Stimulated activated naive CD8-positive, alpha-beta T cell treated with anti-CD3 and anti-CD28 coated beads, Interleukin-15, Interleukin-2, amounts not matched to agents 100 ng/mL and 50 ng/mL, for 24 hours (primary cell): ENCODE measurements at regions not wholly inside any gene's neighbourhood (a gene's known extent, or its start where the extent isn't known, plus 50 kb on each side); places are given as distances from the start of the nearest gene placed in this dataset.
"Not testable (repeated sequence)": the region's sequence is repeated elsewhere in the genome, so short reads cannot be mapped to it uniquely, and the experiment has no call there.

Experiments used
- H3K27ac Mint-ChIP-seq: one replicate; pipeline ENCODE4 v1.8.0; 2021; ENCODE audit warnings: mild to moderate bottlenecking, mixed read lengths
- H3K27me3 Mint-ChIP-seq: one replicate; pipeline ENCODE4 v1.8.0; 2021; ENCODE audit warnings: mixed read lengths
- H3K36me3 Mint-ChIP-seq: one replicate; pipeline ENCODE4 v1.8.0; 2021; ENCODE audit warnings: low read depth, mixed read lengths
- H3K4me1 Mint-ChIP-seq: one replicate; pipeline ENCODE4 v1.8.0; 2021; ENCODE audit warnings: low read depth, mixed read lengths
- H3K4me3 Mint-ChIP-seq: one replicate; pipeline ENCODE4 v1.8.0; 2021; ENCODE audit warnings: mild to moderate bottlenecking, mixed read lengths
- H3K9me3 Mint-ChIP-seq: one replicate; pipeline ENCODE4 v1.8.0; 2021; ENCODE audit warnings: mixed read lengths

DNA sequence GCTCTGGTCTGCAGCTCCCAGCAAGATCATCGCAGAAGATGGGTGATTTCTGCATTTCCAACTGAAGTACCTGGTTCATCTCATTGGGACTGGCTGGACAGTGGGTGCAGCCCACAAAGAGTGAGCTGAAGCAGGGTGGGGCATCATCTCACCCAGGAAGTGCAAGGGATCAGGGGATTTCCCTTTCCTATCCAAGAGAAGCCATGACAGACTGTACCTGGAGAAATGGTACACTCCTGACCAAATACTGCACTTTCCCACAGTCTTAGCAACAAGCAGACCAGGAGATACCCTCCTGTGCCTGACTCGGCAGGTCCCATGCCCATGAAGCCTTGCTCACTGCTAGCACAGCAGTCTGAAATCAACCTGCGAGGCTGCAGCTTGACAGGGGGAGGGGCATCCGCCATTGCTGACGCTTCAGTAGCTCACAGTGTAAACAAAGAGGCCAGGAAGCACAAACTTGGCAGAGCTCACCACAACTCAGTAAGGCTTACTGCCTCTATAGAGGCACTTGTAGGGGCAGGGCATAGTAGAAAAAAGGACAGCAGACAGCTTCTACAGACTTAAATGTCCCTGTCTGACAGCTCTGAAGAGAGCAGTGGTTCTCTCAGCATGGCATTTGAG, 60.5 kb downstream of the AREG start:
- not testable (repeated sequence) for H3K4me3 Mint-ChIP-seq, H3K36me3 Mint-ChIP-seq, H3K9me3 Mint-ChIP-seq, H3K4me1 Mint-ChIP-seq, H3K27ac Mint-ChIP-seq
- H3K27me3 Mint-ChIP-seq: peaks cover 25% of the 10 kb centered on the region

- not testable (repeated sequence) for H3K4me3 Mint-ChIP-seq, H3K27ac Mint-ChIP-seq, H3K4me1 Mint-ChIP-seq, H3K36me3 Mint-ChIP-seq, H3K9me3 Mint-ChIP-seq
- H3K27me3 Mint-ChIP-seq: peaks cover 24% of the 10 kb centered on the region
Observed at GRCh38 chr4:74509363-74509762, 64.4 kb downstream of the AREG start.

- no peak overlapping the region for H3K4me3 Mint-ChIP-seq
- no peak overlapping the region for H3K27ac Mint-ChIP-seq
- no peaks in the 10 kb centered on the region for H3K36me3 Mint-ChIP-seq
- H3K4me1 Mint-ChIP-seq: no peaks in the 10 kb centered on the region
- no peaks in the 10 kb centered on the region for H3K27me3 Mint-ChIP-seq
- no peaks in the 10 kb centered on the region for H3K9me3 Mint-ChIP-seq
Observed at GRCh38 chr4:74516303-74516702, 71.4 kb downstream of the AREG start.

DNA sequence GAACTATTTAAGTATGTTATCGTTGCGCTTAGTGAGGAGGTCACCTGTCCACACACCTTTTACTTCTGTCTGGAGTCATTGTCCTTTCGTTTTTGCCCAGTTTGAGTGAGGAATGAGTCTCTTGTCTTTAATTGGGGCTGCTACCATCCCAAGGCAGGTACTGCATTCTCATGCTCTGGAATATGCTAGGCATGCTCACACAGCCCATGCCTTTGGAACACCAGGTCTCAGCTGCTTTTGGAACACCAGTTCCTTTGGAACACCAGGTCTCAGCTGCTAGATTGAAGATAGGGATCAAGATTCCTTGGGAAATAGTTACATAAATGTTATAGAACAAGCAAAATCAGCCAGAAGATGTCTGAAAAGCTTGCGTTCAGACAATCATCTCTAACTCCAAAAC, 73.1 kb downstream of the AREG start:
- H3K4me1 Mint-ChIP-seq: no peaks in the 10 kb centered on the region
- no peak overlapping the region for H3K27ac Mint-ChIP-seq
- H3K27me3 Mint-ChIP-seq: no peaks in the 10 kb centered on the region
- no peaks in the 10 kb centered on the region for H3K9me3 Mint-ChIP-seq
- H3K36me3 Mint-ChIP-seq: no peaks in the 10 kb centered on the region
- no peak overlapping the region for H3K4me3 Mint-ChIP-seq

- Mint-ChIP-seq H3K27me3 (no peaks in the 10 kb centered on the region), H3K9me3 (no peaks in the 10 kb centered on the region), H3K27ac (no peak overlapping the region), H3K36me3 (no peaks in the 10 kb centered on the region), H3K4me3 (no peak overlapping the region), H3K4me1 (no peaks in the 10 kb centered on the region)
Observed at GRCh38 chr4:74522251-74522991, 77.5 kb downstream of the AREG start.

DNA sequence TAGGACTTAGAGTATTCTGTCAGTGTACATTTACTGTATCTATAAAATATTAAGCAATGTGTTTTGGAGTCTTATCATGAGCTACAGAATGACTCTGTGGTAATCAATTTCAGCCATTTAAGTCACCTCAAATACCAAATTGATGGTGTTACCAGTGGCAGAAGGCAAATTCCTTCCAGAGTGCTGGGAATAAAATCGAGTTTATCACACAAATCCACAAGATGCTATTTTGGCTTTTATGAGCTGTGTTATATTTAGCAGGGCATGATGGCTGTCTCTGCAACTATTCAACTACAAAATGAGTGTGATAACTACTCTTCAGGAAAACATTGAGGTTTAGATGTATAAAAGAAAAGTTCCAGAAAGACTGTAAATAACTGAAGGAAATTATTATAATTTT, 78.2 kb downstream of the AREG start:
- no peaks in the 10 kb centered on the region for H3K36me3 Mint-ChIP-seq
- no peak overlapping the region for H3K4me3 Mint-ChIP-seq
- H3K9me3 Mint-ChIP-seq: no peaks in the 10 kb centered on the region
- no peaks in the 10 kb centered on the region for H3K4me1 Mint-ChIP-seq
- H3K27me3 Mint-ChIP-seq: no peaks in the 10 kb centered on the region
- no peak overlapping the region for H3K27ac Mint-ChIP-seq

DNA sequence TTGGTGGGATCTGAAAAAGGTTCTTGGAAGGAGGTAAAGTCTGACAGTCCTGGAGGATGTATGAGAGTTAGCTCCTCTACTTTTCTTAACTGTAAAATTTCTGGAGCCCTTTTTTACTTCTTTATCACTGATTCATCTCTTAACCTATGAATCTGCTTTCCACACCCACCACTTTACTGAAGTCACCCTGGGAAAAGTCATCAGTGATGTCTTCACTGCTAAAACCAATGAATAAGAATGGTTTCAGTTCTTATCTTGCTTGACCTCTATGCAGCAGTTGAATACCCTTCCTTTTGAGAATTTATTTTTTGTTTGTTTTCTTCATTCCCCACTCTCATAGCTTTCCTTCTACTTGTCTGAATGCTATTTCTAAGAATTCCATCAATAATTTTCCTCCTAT, 80.0 kb downstream of the AREG start:
- no peaks in the 10 kb centered on the region for H3K27me3 Mint-ChIP-seq
- no peaks in the 10 kb centered on the region for H3K9me3 Mint-ChIP-seq
- H3K4me1 Mint-ChIP-seq: no peaks in the 10 kb centered on the region
- no peak overlapping the region for H3K27ac Mint-ChIP-seq
- H3K4me3 Mint-ChIP-seq: no peak overlapping the region
- no peaks in the 10 kb centered on the region for H3K36me3 Mint-ChIP-seq

GRCh38 chr4:74527049-74527448, 82.1 kb downstream of the AREG start:
- Mint-ChIP-seq H3K36me3 (no peaks in the 10 kb centered on the region), H3K27me3 (no peaks in the 10 kb centered on the region), H3K27ac (no peak overlapping the region), H3K9me3 (no peaks in the 10 kb centered on the region), H3K4me1 (no peaks in the 10 kb centered on the region), H3K4me3 (no peak overlapping the region)

- Mint-ChIP-seq H3K36me3 (no peaks in the 10 kb centered on the region), H3K27me3 (peaks cover 5% of the 10 kb centered on the region), H3K4me1 (no peaks in the 10 kb centered on the region), H3K9me3 (no peaks in the 10 kb centered on the region), H3K27ac (no peak overlapping the region), H3K4me3 (no peak overlapping the region)
Observed at GRCh38 chr4:74528178-74528577, 83.2 kb downstream of the AREG start.

DNA sequence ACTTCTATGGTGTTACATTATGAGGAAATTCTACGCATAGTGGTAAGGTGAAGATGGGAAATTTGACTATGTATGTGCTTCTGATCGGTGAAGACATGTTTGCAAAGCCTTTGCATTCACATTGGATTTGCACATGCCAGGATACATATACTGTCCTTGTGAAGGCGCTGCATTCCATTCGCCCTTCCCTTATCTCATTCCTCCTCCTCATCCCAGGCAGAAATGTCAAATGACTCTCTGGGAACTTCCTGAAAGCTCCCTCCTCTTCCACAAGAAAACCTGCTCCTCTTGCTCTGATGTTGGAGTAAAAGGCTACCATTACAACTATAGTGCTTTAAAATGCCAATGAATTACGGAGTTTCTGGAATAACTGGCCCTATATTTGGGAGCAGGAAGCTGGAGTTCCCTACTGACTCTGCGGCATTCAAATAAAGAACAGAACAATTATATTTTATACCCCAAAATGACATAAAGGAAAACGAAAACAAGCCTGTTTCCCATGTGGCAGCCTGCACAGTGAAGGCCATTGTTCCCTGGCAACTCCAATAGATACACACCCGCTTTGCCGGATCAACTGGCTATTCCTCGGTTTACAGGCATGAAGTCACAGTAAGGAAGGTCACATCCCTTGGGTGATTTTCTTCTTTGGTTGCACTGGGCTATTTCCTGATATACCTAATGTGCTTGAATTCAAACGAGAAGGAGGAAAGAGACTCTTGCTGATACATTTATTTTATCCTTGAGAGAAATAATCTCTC, 84.5 kb downstream of the AREG start:
- no peak overlapping the region for H3K4me3 Mint-ChIP-seq
- no peaks in the 10 kb centered on the region for H3K4me1 Mint-ChIP-seq
- no peaks in the 10 kb centered on the region for H3K9me3 Mint-ChIP-seq
- no peaks in the 10 kb centered on the region for H3K36me3 Mint-ChIP-seq
- H3K27me3 Mint-ChIP-seq: peaks cover 5% of the 10 kb centered on the region
- no peak overlapping the region for H3K27ac Mint-ChIP-seq

- Mint-ChIP-seq H3K9me3 (no peaks in the 10 kb centered on the region), H3K27ac (no peak overlapping the region), H3K4me1 (no peaks in the 10 kb centered on the region), H3K27me3 (peaks cover 5% of the 10 kb centered on the region), H3K4me3 (no peak overlapping the region), H3K36me3 (no peaks in the 10 kb centered on the region)
Observed at GRCh38 chr4:74531963-74532794, 87.2 kb downstream of the AREG start.

DNA sequence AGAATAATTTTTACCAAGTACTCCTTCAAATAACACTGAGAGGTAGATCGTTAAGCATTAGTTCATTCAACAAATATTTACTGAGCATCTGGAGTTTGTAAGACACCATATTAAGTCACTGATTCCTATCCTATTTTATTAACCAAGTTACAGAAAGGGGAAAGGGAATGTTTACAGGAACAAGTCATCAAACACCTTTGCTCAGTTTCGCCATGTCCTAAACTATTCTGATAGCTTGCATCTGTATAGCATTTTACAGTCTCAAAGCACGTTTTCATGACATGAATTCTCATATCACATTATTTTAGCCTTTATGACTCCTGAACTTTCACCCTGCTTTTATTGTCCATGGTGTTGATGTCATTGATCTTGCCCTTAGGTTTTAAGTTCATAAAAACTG, 89.2 kb downstream of the AREG start:
- no peaks in the 10 kb centered on the region for H3K36me3 Mint-ChIP-seq
- no peaks in the 10 kb centered on the region for H3K9me3 Mint-ChIP-seq
- peaks cover 5% of the 10 kb centered on the region for H3K27me3 Mint-ChIP-seq
- no peak overlapping the region for H3K27ac Mint-ChIP-seq
- H3K4me1 Mint-ChIP-seq: no peaks in the 10 kb centered on the region
- no peak overlapping the region for H3K4me3 Mint-ChIP-seq

GRCh38 chr4:74534936-74535335, 90.0 kb downstream of the AREG start:
- H3K9me3 Mint-ChIP-seq: no peaks in the 10 kb centered on the region
- H3K36me3 Mint-ChIP-seq: no peaks in the 10 kb centered on the region
- no peak overlapping the region for H3K4me3 Mint-ChIP-seq
- H3K27ac Mint-ChIP-seq: no peak overlapping the region
- no peaks in the 10 kb centered on the region for H3K4me1 Mint-ChIP-seq
- H3K27me3 Mint-ChIP-seq: peaks cover 5% of the 10 kb centered on the region

DNA sequence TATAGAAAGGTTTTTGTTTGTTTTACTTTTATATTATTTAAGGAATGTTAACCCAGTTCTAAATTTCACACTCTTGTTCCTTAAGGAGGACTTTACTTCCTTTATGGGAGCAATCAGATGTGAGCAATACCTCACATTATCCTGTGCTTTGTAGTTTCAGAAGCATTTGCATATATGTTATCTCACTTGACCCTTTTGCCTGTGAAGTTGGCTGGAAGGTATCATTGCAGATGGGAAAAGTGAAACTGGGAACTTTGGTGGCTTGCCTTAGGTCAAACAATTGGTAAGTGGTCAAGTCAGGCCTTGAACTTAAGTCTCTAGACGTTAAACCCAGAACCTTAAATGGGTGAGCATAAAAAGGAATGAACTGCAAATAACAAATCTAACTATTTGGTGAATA, 90.6 kb downstream of the AREG start:
- H3K4me1 Mint-ChIP-seq: no peaks in the 10 kb centered on the region
- peaks cover 5% of the 10 kb centered on the region for H3K27me3 Mint-ChIP-seq
- no peaks in the 10 kb centered on the region for H3K36me3 Mint-ChIP-seq
- no peak overlapping the region for H3K27ac Mint-ChIP-seq
- no peaks in the 10 kb centered on the region for H3K9me3 Mint-ChIP-seq
- H3K4me3 Mint-ChIP-seq: no peak overlapping the region

- peaks cover 7% of the 10 kb centered on the region for H3K27me3 Mint-ChIP-seq
- no peak overlapping the region for H3K27ac Mint-ChIP-seq
- H3K4me1 Mint-ChIP-seq: no peaks in the 10 kb centered on the region
- no peaks in the 10 kb centered on the region for H3K9me3 Mint-ChIP-seq
- H3K36me3 Mint-ChIP-seq: no peaks in the 10 kb centered on the region
- H3K4me3 Mint-ChIP-seq: no peak overlapping the region
Observed at GRCh38 chr4:74536557-74536956, 91.6 kb downstream of the AREG start.
